ENCODE measurements at regions not wholly inside any gene's neighbourhood (a gene's known extent, or its start where the extent isn't known, plus 50 kb on each side); places are given as distances from the start of the nearest gene placed in this dataset.
A peak's percentile ranks its signal among the peaks of the same experiment; 100 is the strongest.

DNA sequence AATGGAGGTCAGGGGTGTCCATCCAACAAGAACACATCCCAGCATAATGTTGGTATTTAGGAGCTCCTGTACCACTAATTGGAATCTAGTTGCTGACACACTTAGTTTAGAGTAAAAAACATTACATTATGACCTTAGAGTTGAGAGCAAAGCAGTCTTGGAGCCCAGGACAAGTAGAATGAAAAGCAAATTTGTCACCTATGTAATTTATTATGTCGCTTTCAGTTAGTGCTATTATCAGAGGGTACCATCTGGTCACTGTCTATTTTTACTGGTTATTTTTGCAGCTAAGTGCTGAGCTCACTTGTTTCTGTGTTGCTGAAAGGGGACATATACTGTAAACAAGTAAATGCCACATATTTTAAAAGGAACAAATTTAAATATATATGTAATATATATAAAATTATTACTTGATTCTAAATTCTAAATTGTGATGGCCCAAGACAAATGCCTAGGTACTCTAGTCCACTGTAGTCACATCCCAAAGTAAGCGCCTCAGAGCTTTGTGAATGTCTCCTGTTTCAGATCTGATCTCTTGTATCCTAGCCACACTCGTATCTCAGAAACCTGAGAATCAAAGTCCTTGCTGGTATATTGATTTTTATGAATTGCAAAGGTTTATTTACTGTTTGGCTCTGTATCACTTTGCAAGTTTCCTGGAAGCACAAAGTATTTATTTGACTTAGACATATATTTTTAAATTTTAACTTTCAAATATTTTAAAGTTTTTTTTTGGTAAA, 148.6 kb upstream of the MAN1A1 start (continued):
- no peak for TF ChIP-seq NONO (IDR thresholded peaks at IDR 0.05)
- no peak for TF ChIP-seq NONO (CRISPR knock-in tag; conservative IDR thresholded peaks at IDR 0.05)
- TF ChIP-seq EP300 (IDR thresholded peaks at IDR 0.05; ENCODE audit: low read depth in 2 of 2, low read length in 2 of 2): peak in 1 of 2 experiments; percentile 72; a peak in 2 of 4 replicates
- no peak for TF ChIP-seq EP300 (CRISPR knock-in tag; IDR thresholded peaks at IDR 0.05; ENCODE audit: borderline replicate concordance)
- TF ChIP-seq, protein P1, sequence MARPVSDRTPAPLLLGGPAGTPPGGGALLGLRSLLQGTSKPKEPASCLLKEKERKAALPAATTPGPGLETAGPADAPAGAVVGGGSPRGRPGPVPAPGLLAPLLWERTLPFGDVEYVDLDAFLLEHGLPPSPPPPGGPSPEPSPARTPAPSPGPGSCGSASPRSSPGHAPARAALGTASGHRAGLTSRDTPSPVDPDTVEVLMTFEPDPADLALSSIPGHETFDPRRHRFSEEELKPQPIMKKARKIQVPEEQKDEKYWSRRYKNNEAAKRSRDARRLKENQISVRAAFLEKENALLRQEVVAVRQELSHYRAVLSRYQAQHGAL (CRISPR knock-in tag; IDR thresholded peaks at IDR 0.05; ENCODE audit: not compliant biosample characterization): no peak
- TF ChIP-seq ZKSCAN8 (CRISPR knock-in tag; IDR thresholded peaks at IDR 0.05; ENCODE audit: borderline replicate concordance): no peak
- no peak for TF ChIP-seq TMF1 (CRISPR knock-in tag; IDR thresholded peaks at IDR 0.05; ENCODE audit: low read depth)
- TF ChIP-seq DPF2 (CRISPR knock-in tag; IDR thresholded peaks at IDR 0.05; ENCODE audit: borderline replicate concordance, low read depth): no peak
- TF ChIP-seq, protein P2, sequence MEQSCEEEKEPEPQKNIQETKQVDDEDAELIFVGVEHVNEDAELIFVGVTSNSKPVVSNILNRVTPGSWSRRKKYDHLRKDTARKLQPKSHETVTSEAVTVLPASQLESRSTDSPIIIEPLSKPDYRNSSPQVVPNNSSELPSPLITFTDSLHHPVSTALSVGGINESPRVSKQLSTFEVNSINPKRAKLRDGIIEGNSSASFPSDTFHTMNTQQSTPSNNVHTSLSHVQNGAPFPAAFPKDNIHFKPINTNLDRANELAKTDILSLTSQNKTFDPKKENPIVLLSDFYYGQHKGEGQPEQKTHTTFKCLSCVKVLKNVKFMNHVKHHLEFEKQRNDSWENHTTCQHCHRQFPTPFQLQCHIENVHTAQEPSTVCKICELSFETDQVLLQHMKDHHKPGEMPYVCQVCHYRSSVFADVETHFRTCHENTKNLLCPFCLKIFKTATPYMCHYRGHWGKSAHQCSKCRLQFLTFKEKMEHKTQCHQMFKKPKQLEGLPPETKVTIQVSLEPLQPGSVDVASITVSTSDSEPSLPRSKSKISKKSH (CRISPR knock-in tag; IDR thresholded peaks at IDR 0.05; ENCODE audit: borderline replicate concordance): no peak
- TF ChIP-seq, protein P3, sequence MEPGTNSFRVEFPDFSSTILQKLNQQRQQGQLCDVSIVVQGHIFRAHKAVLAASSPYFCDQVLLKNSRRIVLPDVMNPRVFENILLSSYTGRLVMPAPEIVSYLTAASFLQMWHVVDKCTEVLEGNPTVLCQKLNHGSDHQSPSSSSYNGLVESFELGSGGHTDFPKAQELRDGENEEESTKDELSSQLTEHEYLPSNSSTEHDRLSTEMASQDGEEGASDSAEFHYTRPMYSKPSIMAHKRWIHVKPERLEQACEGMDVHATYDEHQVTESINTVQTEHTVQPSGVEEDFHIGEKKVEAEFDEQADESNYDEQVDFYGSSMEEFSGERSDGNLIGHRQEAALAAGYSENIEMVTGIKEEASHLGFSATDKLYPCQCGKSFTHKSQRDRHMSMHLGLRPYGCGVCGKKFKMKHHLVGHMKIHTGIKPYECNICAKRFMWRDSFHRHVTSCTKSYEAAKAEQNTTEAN (CRISPR knock-in tag; conservative IDR thresholded peaks at IDR 0.05): no peak
- no peak for TF ChIP-seq PCBP2 (optimal IDR thresholded peaks at IDR 0.05; ENCODE audit: low read depth, low read length, poor library complexity, severe bottlenecking)
- TF ChIP-seq, protein P4, sequence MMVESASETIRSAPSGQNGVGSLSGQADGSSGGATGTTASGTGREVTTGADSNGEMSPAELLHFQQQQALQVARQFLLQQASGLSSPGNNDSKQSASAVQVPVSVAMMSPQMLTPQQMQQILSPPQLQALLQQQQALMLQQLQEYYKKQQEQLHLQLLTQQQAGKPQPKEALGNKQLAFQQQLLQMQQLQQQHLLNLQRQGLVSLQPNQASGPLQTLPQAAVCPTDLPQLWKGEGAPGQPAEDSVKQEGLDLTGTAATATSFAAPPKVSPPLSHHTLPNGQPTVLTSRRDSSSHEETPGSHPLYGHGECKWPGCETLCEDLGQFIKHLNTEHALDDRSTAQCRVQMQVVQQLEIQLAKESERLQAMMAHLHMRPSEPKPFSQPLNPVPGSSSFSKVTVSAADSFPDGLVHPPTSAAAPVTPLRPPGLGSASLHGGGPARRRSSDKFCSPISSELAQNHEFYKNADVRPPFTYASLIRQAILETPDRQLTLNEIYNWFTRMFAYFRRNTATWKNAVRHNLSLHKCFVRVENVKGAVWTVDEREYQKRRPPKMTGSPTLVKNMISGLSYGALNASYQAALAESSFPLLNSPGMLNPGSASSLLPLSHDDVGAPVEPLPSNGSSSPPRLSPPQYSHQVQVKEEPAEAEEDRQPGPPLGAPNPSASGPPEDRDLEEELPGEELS (CRISPR knock-in tag; IDR thresholded peaks at IDR 0.05): 0 out of 2 replicates have a peak, but pooled peaks have one; percentile 30
- TF ChIP-seq TBX2 (CRISPR knock-in tag; IDR thresholded peaks at IDR 0.05; ENCODE audit: borderline replicate concordance): no peak
- no peak for TF ChIP-seq ZNF234 (CRISPR knock-in tag; conservative IDR thresholded peaks at IDR 0.05)
- 0 out of 2 replicates have a peak, but pooled peaks have one; percentile 24 for TF ChIP-seq HOXA5 (CRISPR knock-in tag; IDR thresholded peaks at IDR 0.05)
- TF ChIP-seq FOXO1 (CRISPR knock-in tag; IDR thresholded peaks at IDR 0.05): peak; percentile 44; the same call in 1 of the 2 replicates
- TF ChIP-seq ZNF382 (CRISPR knock-in tag; IDR thresholded peaks at IDR 0.05; ENCODE audit: borderline replicate concordance): no peak
- peak; percentile 32; the same call in 1 of the 2 replicates for TF ChIP-seq KDM6A (CRISPR knock-in tag; IDR thresholded peaks at IDR 0.05; ENCODE audit: low read depth)
- TF ChIP-seq, protein P5, sequence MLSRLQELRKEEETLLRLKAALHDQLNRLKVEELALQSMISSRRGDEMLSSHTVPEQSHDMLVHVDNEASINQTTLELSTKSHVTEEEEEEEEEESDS (CRISPR knock-in tag; IDR thresholded peaks at IDR 0.05; ENCODE audit: borderline replicate concordance): no peak
- TF ChIP-seq CBFB (CRISPR knock-in tag; IDR thresholded peaks at IDR 0.05): no peak
- TF ChIP-seq, protein P6, sequence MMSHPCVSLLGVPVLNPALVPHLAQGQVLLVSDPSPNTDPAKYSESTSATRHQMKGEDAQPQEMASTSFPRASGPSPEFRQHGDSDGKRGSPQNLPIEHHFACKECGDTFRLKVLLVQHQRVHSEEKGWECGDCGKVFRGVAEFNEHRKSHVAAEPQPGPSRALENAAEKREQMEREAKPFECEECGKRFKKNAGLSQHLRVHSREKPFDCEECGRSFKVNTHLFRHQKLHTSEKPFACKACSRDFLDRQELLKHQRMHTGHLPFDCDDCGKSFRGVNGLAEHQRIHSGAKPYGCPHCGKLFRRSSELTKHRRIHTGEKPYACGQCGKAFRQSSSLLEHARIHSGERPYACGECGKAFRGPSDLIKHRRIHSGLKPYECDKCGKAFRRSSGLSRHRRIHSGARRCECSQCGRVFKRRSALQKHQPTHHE (CRISPR knock-in tag; IDR thresholded peaks at IDR 0.05; ENCODE audit: borderline replicate concordance): no peak
- TF ChIP-seq ZNF768 (CRISPR knock-in tag; IDR thresholded peaks at IDR 0.05): no peak
